Stimulated activated CD4-positive, alpha-beta T cell treated with anti-CD3 and anti-CD28 coated beads, Interleukin-15, amount 100 ng/mL, for 1 hour (primary cell): ENCODE measurements at regions not wholly inside any gene's neighbourhood (a gene's known extent, or its start where the extent isn't known, plus 50 kb on each side); places are given as distances from the start of the nearest gene placed in this dataset.

Experiments used
- DNase-seq, 2 donors: peaks; one replicate each; pipeline ENCODE4 v3.0.0-alpha.2; 2020; ENCODE audit warnings: low read depth in 1 of 2, low spot score in 1 of 2

- no peak for DNase-seq
Measured at GRCh38 chr9:36462245-36462644, 62.2 kb upstream of the RNF38 start.

DNA sequence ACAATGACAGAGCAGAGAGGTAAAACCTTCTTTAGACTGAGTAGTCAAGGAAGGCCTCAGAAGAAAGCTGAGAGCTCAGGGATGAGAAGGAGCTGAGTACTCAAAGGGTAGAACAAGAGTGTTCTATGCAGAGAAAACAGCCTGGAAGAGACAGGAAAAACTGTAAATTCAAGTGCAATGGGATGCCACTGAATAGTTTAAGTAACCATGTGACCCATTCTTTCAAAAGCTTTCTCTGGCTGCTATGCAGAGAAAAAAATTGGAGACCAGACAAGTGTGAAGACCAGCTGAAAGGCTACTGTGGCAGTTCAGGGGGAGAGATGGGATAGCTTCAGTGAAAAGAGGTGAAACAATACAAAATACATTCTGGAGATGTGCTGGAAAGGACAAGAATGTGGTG, 61.3 kb upstream of the RNF38 start:
- DNase-seq, result no peak

GRCh38 chr9:36458430-36458915, 58.4 kb upstream of the RNF38 start:
- DNase-seq, result peak; percentile 4 to 8

- DNase-seq, result no peak
Measured at GRCh38 chr9:36457836-36458429, 57.9 kb upstream of the RNF38 start.

DNA sequence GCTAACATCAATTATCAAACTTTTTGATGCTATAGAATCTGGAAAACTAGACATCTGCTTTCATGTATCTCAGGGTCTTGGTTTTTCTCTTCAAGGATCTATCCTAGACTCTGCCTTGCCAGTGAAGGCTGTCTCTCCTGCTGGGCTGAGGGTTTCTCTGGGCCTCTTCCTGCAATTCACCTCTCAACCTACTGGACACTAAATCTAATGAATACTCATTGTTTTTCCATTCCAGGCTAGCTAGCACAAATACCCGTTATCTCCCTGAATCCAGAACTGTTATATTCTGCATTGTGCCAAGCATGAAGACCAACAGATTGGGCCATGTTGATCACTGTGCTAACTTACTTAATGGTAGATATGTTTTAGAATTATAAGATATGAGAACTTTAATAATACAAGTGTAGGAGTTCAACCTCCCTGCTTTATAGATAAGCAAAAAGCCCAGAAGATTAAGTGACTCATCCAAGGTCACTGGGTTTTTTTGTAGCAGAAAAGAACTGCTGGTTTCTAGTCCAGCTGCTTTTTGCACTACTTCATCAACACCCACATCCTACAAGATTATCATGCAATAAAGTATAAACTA, 56.5 kb upstream of the RNF38 start:
- no peak for DNase-seq

DNA sequence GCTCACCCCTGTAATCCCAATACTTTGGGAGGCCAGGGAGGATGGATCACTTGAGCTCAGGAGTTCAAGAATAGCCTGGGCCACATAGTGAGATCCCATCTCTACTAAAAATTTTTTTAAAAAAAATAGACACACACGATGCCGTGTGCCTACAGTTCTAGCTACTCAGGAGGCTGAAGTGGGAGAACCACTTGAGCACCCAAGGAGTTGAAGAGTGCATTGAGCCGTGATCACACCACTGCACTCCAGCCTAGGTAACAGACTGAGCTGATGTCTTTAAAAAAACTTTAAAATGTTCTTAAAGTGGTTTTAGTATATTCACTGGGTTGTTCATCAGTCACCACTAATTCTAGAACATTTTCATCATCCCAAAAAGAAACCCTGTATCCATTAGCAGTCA, 51.9 kb upstream of the RNF38 start:
- DNase-seq, result no peak

GRCh38 chr9:36450110-36450732, 50.2 kb upstream of the RNF38 start:
- DNase-seq, result no peak
